Right hindlimb (tissue), 1 donor: ENCODE measurements at regions not wholly inside any gene's neighbourhood (a gene's known extent, or its start where the extent isn't known, plus 50 kb on each side); places are given as distances from the start of the nearest gene placed in this dataset.
"Not testable (repeated sequence)": the region's sequence is repeated elsewhere in the genome, so short reads cannot be mapped to it uniquely, and the experiment has no call there.

Experiments
- DNase-seq: peaks from one replicate; pipeline ENCODE4 v3.0.0-alpha.2; 2018

DNA sequence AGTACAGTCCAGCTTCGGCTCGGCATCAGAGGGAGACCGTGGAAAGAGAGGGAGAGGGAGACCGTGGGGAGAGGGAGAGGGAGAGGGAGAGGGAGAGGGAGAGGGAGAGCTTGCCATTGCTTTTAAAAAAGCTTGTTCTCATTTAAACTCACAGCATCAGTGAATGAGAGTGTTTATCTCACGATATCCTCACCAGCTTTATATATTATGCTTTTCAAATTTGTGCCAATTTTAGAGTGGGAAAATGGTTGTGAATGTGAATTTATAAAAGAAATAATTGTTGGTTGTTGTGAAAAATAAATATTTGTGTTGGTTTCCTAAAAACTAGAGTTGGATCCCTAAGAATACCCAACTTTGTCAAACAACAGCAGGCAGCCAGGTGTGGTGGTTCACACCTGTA lies 170.1 kb downstream of the NRN1 start:
- not testable (repeated sequence) for DNase-seq

GRCh38 chr6:5833120-5833519 lies 173.6 kb downstream of the NRN1 start:
- no peak for DNase-seq

- DNase-seq, result no peak
Observed at GRCh38 chr6:5832668-5833067, 174.1 kb downstream of the NRN1 start.

DNA sequence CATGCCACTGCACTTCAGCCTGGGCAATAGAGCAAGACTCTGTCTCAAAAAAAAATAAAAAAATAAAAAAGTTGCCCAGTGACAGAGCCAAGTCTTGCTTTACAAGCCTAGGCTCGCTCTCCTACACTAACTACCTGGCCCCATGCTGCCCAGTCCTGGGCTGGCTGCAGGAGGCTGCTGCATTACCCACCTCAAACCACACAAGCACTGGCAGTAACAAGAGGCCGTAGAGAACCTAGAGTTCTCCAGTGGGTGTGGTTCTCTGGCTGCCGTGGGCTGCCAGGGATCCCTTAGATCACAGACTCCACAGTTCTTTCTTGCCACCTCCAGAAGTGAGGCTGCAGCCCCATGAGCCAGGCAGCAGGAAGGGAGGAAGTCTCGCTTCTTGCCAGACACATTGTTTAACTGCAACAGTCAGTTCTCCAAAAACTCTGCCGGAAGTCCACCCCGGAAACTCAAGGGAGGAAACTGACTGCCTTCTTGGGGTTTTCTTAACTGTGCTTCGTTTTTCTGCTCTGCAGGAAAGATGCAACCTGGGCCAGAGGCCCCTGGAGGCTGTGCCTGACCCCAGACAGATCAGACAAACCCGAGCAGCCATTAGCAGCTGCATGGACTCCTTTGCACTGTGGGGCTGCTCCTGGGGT lies 175.4 kb downstream of the NRN1 start:
- not testable (repeated sequence) for DNase-seq

DNA sequence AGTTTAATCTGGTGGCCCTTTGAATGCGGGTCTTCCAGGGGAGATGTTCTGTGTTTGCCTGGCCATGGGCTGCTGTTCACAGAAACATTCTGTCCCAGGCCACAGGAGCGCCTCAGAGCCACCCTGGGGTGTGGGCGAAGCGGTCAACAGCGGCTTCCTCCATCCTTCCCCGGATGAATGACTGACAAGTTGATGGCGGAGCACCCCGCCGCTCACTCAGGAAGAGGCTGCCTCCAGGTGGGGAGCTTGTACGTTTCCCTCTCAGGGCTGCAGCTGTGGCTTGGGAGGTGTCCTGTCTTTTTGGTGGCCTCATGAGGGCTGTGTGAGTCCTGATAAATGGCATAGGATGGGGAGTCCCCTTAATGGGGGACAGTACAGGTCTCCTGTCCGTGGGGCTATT lies 178.4 kb downstream of the NRN1 start:
- DNase-seq, result no peak

DNA sequence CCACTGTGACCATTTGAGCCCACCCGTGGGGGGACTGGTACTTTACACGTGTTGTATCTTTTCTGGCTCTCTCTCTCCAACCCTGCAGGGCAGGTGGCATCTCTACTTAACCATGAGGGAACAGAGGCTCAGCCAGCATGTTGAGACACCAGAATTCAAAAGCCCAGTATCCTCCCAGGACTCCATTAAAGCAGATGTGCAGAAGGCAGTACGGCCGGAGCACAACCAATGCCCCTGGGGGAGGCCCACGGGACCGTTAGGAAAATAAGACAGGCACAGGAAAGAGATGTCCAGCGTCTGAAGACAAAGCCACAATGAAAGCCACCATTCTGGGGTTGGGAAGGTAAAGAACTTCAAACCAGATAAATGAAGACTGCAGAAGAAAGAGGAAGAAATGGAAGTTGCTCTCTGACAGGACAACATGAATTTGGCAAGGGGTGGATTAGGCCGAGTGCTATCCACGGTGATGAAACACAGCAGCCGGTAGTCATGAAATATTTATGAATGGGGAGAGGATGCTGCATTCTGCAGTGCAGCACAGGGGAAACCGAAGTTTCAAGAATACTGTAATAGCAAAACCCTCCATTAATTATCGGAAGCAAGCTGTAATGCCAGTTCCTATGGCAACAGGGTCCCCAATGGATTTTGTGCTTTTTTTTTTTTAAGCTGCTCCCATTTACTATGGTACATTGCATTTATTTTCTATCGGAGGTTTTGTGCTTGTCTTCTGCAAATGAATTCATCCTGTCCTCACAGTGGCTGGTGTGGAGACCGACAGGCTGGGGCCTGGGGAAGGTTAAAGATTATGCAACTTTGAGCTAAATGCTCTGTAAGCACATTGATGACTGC lies 179.4 kb downstream of the NRN1 start:
- no peak for DNase-seq

GRCh38 chr6:5824382-5824983 lies 182.2 kb downstream of the NRN1 start:
- not testable (repeated sequence) for DNase-seq
